ENCODE measurements at regions not wholly inside any gene's neighbourhood (a gene's known extent, or its start where the extent isn't known, plus 50 kb on each side); places are given as distances from the start of the nearest gene placed in this dataset.
"Not testable (repeated sequence)": the region's sequence is repeated elsewhere in the genome, so short reads cannot be mapped to it uniquely, and the experiment has no call there.

DNA sequence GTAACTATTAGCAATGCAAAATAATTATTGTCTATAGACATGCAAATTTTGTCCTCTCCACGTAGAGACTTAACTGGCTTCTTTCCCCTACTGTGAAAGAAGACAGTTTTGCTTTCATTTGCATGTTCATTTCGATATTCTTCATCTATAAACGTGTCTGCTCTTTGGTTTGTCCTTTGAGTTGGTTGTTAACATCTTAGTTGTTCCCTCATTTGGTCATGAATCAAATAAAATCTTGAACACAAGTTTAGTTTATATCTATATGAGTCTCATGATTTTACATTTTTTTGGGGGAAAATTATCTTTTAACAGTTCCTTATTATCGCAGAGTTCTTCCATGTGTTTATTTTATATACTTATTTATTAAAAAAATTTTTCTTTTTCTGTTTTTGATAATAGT, 214.4 kb downstream of the UTP18 start:
- no peak overlapping the region for H3K27ac ChIP-seq
- TF ChIP-seq ZFX (IDR thresholded peaks at IDR 0.05) = no peak
- TF ChIP-seq, protein P1, sequence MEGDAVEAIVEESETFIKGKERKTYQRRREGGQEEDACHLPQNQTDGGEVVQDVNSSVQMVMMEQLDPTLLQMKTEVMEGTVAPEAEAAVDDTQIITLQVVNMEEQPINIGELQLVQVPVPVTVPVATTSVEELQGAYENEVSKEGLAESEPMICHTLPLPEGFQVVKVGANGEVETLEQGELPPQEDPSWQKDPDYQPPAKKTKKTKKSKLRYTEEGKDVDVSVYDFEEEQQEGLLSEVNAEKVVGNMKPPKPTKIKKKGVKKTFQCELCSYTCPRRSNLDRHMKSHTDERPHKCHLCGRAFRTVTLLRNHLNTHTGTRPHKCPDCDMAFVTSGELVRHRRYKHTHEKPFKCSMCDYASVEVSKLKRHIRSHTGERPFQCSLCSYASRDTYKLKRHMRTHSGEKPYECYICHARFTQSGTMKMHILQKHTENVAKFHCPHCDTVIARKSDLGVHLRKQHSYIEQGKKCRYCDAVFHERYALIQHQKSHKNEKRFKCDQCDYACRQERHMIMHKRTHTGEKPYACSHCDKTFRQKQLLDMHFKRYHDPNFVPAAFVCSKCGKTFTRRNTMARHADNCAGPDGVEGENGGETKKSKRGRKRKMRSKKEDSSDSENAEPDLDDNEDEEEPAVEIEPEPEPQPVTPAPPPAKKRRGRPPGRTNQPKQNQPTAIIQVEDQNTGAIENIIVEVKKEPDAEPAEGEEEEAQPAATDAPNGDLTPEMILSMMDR (conservative IDR thresholded peaks at IDR 0.05) = no peak

DNA sequence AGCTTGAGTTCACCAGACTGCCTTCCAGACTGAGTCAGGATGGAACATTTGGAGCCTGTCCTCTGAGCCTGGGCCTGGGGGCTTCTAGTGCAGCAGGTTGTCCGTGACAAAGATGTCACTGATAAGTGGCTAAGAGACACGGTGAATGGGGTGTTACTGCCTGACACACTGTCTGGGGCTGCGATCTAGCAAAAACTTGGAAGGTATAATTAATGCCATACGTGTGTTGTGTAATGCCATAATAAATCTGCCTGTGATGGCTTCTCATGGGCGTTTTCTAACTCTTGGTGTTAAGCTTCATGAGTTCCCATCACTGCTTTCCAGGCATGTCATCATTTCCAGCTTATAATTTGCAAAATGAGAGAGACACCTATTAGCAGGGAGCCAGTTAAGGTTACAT, 215.4 kb downstream of the UTP18 start:
- no peak overlapping the region for H3K27ac ChIP-seq
- TF ChIP-seq, protein P1 (conservative IDR thresholded peaks at IDR 0.05) = no peak
- TF ChIP-seq ZFX (IDR thresholded peaks at IDR 0.05) = no peak

DNA sequence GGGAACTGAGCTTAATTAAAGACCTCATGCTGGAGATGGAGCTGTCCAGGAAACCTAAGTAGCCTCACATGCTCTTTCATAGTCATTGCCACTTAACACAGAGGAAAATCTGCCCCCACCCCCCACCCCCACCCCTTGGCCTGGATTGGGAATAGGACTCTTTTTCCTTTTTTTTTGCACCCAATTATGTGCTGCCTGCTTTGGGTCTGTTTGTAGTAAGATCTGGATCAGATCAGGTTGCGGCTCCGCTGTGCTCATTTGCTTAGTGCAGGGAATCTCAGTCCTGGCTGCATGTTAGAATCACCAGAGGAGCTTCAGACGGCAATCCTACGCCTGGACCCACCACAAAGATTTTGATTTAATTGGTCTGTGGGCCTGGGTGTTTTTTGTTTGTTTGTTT, 219.0 kb downstream of the UTP18 start:
- TF ChIP-seq, protein P1 (conservative IDR thresholded peaks at IDR 0.05) = no peak
- TF ChIP-seq ZFX (IDR thresholded peaks at IDR 0.05) = no peak
- H3K27ac ChIP-seq = no peak overlapping the region

DNA sequence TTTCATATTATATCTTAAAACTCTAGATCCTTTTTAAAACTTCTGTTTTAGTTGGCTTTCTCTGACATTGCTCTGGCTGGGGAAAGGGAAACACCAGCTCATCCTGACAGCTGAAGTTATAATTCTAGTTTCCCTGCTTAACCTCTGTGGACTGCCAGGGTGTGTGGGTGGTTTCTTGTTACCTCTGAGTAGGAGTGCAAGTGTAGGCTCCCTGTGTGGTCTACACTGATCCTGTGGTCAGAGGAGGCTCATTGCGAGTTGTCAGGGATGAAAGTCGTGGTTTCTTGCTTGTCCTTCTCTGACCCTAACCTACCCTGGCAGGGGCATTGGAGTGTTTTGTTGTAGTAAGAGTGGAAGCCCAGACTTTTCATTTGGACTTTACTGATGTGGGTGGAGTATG, 221.0 kb downstream of the UTP18 start:
- no peak overlapping the region for H3K27ac ChIP-seq
- TF ChIP-seq, protein P1 (conservative IDR thresholded peaks at IDR 0.05) = no peak
- TF ChIP-seq ZFX (IDR thresholded peaks at IDR 0.05) = no peak

DNA sequence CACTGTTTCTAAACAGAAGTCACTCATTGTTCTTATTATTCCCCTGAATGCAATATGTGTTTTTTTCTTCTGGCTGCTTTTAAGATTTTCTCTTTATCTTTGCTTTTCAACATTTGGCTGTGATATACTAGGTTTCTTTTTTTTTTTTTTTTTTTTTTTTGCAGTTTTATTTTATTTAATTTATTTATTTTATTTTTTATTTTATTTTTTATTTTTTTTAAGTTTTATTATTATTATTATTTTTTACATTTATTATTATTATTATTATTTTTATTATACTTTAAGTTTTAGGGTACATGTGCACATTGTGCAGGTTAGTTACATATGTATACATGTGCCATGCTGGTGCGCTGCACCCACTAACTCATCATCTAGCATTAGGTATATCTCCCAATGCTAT, 221.9 kb downstream of the UTP18 start:
- H3K27ac ChIP-seq = not testable (repeated sequence)

DNA sequence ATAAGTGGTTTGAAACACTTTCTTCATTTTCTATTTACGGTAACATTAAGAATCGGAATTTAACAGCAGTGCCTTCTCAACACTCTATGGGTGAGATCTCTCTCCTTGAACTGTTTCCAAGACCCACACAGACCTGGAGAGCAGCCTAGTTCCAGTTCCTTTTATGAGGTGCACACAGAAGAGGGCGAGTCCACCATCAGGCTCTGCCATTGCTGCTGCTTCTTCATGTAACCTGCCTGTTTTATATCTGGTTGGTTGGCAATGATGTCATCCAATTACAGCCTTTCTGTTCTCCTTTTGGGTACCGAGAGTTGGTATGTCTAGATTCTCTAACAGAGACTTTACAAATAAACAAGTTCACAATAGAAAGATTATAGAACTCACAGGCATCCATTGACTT, 225.7 kb downstream of the UTP18 start:
- H3K27ac ChIP-seq = no peak overlapping the region
- TF ChIP-seq ZFX (IDR thresholded peaks at IDR 0.05) = no peak
- TF ChIP-seq, protein P1 (conservative IDR thresholded peaks at IDR 0.05) = no peak

DNA sequence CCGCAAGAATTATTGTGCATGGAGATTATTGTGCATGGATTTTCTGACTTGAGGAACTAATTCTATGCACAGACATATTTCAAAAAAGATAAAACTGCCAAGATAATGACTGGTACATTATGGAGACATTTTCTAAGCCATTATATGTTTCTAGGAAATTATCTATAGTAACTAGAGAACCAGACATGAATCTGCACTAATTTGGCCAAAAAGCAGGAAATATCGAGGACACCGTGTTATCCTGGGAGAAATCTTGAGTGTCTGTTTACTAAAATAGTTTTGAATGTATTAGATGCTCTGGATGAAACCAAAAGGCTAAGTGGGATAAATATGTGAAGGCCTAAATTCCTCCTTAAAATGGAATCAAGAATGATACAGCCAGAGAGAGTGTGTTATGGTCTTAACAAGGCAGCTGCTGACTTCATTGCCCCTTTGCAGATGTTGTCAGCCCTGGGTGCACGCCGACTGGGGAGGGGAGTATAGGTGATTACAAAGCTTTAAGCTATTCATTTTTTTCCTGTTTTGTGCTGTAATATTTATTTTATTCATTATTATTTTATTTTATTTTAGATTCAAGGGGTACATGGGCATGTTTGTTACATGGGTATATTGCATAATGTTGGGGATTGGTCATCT, 226.7 kb downstream of the UTP18 start:
- TF ChIP-seq, protein P1 (conservative IDR thresholded peaks at IDR 0.05) = no peak
- TF ChIP-seq ZFX (IDR thresholded peaks at IDR 0.05) = no peak
- H3K27ac ChIP-seq = no peak overlapping the region

DNA sequence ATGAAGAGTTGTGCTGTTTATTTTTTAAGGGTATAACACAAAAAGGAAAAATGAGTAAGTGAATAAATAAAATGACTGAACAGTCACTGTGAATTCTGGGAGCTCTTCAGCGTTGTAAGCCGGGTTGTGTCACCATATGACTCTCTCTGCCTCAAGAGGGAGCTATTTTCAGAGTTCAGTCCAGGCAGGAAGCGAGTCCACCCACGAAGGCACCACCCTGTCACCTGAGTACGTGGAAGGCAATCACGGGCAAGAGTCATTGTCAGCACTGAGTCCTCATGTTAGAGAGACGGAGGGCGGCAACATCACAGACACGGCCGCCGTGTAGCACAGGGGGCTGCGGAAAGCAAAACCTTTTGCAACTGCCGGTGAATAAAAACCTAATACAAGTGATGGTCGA, 227.6 kb downstream of the UTP18 start:
- H3K27ac ChIP-seq = no peak overlapping the region
- TF ChIP-seq, protein P1 (conservative IDR thresholded peaks at IDR 0.05) = peak; percentile 63
- no peak for TF ChIP-seq ZFX (IDR thresholded peaks at IDR 0.05)
